ENCODE measurements at regions not wholly inside any gene's neighbourhood (a gene's known extent, or its start where the extent isn't known, plus 50 kb on each side); places are given as distances from the start of the nearest gene placed in this dataset.

GRCh38 chr21:32900814-32901213 lies 124.9 kb upstream of the OLIG2 start:
- Mint-ChIP-seq H3K27ac (no peak overlapping the region), H3K9me3 (peaks cover under 1% of the 10 kb centered on the region), H3K4me1 (no peaks in the 10 kb centered on the region), H3K36me3 (no peaks in the 10 kb centered on the region), H3K4me3 (no peak overlapping the region), H3K27me3 (ENCODE audit: low read depth) (peaks cover 83% of the 10 kb centered on the region)
- no peak for TF ChIP-seq CTCF (IDR thresholded peaks at IDR 0.05; ENCODE audit: unreplicated experiment)
- DNase-seq (ENCODE audit: low spot score in 2 of 2, unreplicated experiment in 2 of 2): no peak

GRCh38 chr21:32907521-32907920 lies 118.2 kb upstream of the OLIG2 start:
- peaks cover 69% of the 10 kb centered on the region for H3K27me3 Mint-ChIP-seq (ENCODE audit: low read depth)
- DNase-seq (ENCODE audit: low spot score in 2 of 2, unreplicated experiment in 2 of 2): no peak
- no peaks in the 10 kb centered on the region for H3K36me3 Mint-ChIP-seq
- no peak for TF ChIP-seq CTCF (IDR thresholded peaks at IDR 0.05; ENCODE audit: unreplicated experiment)
- no peak overlapping the region for H3K27ac Mint-ChIP-seq
- H3K9me3 Mint-ChIP-seq: no peaks in the 10 kb centered on the region
- H3K4me3 Mint-ChIP-seq: no peak overlapping the region
- no peaks in the 10 kb centered on the region for H3K4me1 Mint-ChIP-seq

DNA sequence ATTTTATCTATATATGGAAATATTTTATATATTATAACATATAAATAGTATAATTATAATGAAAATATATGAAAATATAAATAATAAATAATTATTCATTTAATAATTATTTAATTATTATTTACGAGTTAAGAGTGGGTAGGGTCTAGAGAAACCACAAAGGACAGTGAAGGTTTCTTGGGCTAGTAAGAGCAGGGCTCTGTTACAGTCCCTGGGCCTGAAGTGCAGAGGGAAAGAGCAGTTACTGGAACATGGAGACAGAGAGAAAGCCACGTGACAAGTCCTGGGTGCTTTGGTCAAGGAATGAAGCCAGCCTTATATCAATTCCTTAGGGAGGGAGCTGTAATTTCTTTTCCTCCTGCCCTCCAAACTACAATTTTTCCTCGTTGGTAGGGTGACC lies 117.2 kb upstream of the OLIG2 start:
- Mint-ChIP-seq H3K4me1 (no peaks in the 10 kb centered on the region), H3K27me3 (ENCODE audit: low read depth) (peaks cover 58% of the 10 kb centered on the region), H3K9me3 (no peaks in the 10 kb centered on the region), H3K36me3 (no peaks in the 10 kb centered on the region), H3K4me3 (no peak overlapping the region), H3K27ac (no peak overlapping the region)
- TF ChIP-seq CTCF (IDR thresholded peaks at IDR 0.05; ENCODE audit: unreplicated experiment): no peak
- DNase-seq (ENCODE audit: low spot score in 2 of 2, unreplicated experiment in 2 of 2): no peak

- peaks cover 56% of the 10 kb centered on the region for H3K27me3 Mint-ChIP-seq (ENCODE audit: low read depth)
- no peaks in the 10 kb centered on the region for H3K9me3 Mint-ChIP-seq
- H3K27ac Mint-ChIP-seq: no peak overlapping the region
- H3K4me3 Mint-ChIP-seq: no peak overlapping the region
- H3K4me1 Mint-ChIP-seq: no peaks in the 10 kb centered on the region
- no peak for DNase-seq (ENCODE audit: low spot score in 2 of 2, unreplicated experiment in 2 of 2)
- H3K36me3 Mint-ChIP-seq: no peaks in the 10 kb centered on the region
- no peak for TF ChIP-seq CTCF (IDR thresholded peaks at IDR 0.05; ENCODE audit: unreplicated experiment)
Observed at GRCh38 chr21:32909393-32909792, 116.3 kb upstream of the OLIG2 start.

DNA sequence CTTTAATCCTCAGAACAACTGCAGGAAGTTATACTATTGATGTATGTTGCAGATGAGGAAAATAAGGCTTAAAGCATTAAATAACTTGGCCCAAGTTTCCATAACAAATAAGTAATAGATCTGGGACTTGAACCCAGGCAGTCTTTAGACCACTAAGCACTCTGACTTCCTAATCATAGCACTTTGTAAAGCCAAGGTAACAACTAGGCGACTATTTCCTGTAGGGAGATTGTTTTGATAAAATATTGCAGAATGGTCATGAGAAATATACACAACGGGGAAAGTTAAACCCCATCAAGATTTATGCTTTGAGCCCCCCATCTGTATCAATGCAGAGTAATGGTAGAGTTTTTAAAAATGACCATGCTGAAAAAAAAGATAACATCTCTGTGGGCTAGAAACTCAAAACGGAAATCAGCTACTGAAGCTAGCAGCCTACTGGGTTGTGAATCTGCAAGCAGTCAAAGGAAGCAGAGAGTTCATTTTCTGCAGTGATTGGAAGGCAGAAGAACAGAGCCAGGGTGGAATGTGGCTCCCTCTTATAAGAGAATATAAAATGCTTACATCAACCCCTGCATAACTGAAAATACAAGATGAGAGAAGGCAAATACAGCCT lies 111.2 kb upstream of the OLIG2 start:
- Mint-ChIP-seq H3K36me3 (no peaks in the 10 kb centered on the region), H3K4me1 (no peaks in the 10 kb centered on the region), H3K27me3 (ENCODE audit: low read depth) (peaks cover 42% of the 10 kb centered on the region), H3K9me3 (peaks cover 11% of the 10 kb centered on the region), H3K27ac (no peak overlapping the region), H3K4me3 (no peak overlapping the region)
- TF ChIP-seq CTCF (IDR thresholded peaks at IDR 0.05; ENCODE audit: unreplicated experiment): no peak
- DNase-seq (ENCODE audit: low spot score in 2 of 2, unreplicated experiment in 2 of 2): no peak

- Mint-ChIP-seq H3K9me3 (peaks cover 11% of the 10 kb centered on the region), H3K4me3 (no peak overlapping the region), H3K27me3 (ENCODE audit: low read depth) (peaks cover 36% of the 10 kb centered on the region), H3K27ac (no peak overlapping the region), H3K4me1 (no peaks in the 10 kb centered on the region), H3K36me3 (no peaks in the 10 kb centered on the region)
- no peak for DNase-seq (ENCODE audit: low spot score in 2 of 2, unreplicated experiment in 2 of 2)
- no peak for TF ChIP-seq CTCF (IDR thresholded peaks at IDR 0.05; ENCODE audit: unreplicated experiment)
Observed at GRCh38 chr21:32915099-32915498, 110.6 kb upstream of the OLIG2 start.

All from mesothelial cell of epicardium (in vitro differentiated cells).